ENCODE measurements at regions not wholly inside any gene's neighbourhood (a gene's known extent, or its start where the extent isn't known, plus 50 kb on each side); places are given as distances from the start of the nearest gene placed in this dataset.
"Not testable (repeated sequence)": the region's sequence is repeated elsewhere in the genome, so short reads cannot be mapped to it uniquely, and the experiment has no call there.

DNA sequence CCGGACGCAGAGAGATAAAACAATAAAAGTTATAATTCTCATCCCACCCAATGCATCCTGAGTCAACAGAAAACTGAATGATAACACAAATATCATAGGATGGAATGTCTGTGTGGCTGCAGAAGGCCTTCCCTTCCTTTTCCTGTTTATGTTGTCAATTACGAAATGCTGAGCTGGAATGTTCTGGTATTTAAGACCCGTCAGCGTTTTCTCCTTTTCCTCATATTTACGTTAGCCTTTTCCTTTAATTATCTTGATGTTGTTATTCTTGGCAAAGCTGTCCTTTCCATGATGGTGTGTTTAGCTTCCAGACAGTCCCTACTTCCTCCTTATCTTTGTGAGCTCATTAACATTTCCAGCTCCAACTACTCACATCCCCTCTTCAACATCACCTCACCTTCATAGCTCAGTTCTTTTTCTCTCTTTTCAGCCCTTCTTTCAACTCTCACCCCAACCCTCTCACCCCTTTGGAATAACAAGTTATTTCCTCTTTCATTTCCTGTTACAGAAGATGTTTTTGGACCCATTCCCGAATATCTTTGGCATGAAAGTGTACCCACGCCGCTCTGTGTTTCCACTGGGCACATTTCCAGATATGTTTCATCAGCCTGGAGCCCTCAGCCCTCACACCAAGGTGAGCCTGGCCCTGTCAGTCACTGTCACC, 221.6 kb downstream of the NR2F1-AS1 start:
- DNase-seq (ENCODE audit: low read depth), result no peak

DNA sequence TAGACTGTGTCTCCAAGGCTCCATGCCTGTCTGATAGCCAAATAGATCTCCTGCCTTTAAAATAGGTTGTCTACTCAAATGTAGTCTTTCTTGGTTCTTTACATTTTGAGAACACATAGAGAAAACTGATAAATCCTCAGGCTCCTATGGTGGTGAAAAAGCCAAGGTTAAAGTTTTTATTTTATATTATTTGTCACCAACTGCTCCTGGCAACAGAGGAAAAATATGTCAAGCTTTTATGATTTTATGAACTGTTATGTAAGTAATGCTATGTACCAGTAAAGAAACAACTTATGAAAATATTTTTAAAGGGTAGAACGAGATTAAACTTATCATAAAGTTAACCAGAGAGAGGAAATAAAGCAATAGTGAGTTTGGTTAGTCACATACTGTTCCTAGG, 222.8 kb downstream of the NR2F1-AS1 start:
- DNase-seq (ENCODE audit: low read depth), result no peak

DNA sequence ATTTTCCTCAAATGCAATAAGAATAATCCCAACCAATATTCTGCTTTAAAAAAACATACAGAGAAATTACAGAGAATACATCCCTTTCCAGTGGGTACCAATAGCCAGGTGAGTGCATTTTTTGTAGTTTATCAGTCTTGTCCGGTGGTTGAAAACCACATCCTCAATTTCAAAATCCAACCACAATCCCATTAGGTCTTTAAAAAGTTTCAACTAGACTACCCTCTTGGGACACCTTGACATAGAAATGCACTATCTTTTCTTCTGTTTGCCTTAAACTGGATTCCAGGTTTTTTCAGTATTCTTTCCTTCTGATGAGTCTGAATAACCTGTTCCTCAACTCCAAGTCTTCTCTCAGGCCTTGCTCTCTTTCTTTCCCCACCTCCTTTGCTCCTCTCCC, 223.3 kb downstream of the NR2F1-AS1 start:
- DNase-seq (ENCODE audit: low read depth), result no peak

DNA sequence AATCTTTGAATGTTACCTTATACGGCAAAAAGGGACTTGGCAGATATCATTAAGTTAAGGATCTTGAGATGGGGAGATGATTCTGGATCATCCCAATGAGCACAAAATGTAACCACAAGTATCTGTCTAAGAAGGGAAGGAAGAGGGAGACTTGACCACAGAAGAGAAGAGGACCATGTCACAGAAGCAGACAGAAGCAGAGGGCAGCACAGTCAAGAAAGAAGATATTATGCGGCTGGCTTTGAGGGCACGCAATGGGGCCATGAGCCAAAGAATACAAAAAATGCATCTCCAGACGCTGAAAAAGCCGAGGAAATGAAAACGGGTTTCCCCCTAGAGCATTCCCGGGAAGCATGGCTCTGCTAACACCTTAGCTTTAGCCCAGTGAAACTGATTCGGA, 225.3 kb downstream of the NR2F1-AS1 start:
- DNase-seq (ENCODE audit: low read depth), result no peak

DNA sequence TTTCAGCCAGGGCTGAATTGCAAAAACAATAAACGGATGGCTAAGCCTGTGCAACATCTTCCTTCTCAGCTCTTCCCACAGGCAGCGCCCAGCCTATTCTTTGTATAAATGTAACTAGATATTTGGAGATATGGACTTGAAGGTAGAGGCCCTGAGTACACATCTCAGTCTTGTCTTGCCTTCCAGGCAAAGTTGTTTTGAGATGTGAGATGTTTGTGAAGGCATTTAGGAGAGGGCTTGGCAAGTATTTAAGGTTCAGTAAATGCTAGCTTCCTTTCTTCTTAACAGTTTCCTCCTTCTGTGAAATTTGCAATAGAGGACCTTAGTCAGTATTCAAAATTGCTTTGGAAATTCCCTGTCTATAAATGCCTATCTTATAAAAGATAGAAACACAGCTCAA, 228.8 kb downstream of the NR2F1-AS1 start:
- no peak for DNase-seq (ENCODE audit: low read depth)

DNA sequence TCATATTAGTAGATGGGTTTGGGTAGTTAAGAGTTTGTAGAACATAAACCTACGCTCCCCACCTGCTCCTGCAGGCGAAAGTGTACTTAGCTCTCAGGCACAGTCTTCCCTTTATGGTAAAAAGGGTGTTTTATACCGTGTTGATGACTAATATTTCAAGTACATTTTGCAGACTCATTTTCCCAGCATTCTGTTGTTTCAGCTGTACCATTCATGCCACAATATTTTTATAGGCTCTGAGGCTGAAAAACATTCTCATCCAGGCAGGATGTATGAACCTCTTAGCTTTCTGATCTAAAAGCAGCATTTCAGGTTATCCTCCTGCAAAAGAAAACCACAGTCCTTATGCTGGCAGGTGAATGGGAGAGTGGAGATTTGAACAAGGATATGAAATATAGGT, 231.4 kb downstream of the NR2F1-AS1 start:
- no peak for DNase-seq (ENCODE audit: low read depth)

DNA sequence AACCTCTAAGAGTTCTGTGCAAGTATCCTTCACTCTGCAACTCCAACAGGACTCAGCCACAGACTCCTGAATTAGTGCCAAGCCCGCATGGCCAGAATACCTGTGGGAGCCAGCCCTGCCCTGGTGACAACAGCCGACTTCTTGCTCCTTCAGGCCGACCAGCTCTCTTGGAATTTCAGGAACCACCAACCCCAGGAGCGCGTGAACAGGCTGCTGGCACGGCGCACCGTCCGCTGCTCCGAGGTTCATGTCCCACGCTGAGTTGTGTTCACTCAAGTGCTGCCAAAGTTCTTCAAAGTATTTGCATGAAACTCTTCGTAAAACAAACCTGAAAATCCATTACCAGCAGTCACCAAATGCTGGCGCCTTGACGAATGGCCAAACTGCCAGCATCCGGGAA, 232.8 kb downstream of the NR2F1-AS1 start:
- no peak for DNase-seq (ENCODE audit: low read depth)

DNA sequence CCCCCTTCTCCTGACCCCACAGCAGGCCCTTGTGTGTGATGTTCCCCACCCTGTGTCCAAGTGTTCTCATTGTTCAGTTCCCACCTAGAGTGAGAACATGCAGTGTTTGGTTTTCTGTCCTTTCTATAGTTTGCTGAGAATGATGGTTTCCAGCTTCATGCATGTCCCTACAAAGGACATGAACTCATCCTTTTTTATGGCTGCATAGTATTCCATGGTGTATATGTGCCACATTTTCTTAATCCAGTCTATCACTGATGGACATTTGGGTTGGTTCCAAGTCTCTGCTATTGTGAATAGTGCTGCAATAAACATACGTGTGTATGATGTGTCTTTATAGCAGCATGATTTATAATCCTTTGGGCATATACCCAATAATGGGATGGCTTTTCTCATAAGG, 234.2 kb downstream of the NR2F1-AS1 start:
- not testable (repeated sequence) for DNase-seq (ENCODE audit: low read depth)

DNA sequence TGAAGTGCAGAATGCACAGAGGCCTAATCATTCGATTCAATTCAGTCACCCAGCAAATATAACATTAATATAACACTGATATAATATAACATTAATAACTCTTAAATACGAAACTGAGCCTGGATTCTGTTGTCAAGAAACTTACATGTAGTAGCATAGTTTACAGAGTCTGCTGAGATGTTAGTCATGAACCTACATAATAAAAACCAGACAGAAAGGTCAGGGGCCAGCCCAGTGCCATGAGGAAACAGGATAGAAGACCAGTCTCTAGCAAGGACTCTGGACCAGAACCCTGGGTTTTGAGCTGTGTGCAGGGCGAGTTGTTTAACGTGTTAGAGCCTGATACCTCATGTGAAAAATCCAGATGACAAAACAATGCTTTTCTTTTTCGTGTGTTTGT, 234.7 kb downstream of the NR2F1-AS1 start:
- DNase-seq (ENCODE audit: low read depth), result no peak

DNA sequence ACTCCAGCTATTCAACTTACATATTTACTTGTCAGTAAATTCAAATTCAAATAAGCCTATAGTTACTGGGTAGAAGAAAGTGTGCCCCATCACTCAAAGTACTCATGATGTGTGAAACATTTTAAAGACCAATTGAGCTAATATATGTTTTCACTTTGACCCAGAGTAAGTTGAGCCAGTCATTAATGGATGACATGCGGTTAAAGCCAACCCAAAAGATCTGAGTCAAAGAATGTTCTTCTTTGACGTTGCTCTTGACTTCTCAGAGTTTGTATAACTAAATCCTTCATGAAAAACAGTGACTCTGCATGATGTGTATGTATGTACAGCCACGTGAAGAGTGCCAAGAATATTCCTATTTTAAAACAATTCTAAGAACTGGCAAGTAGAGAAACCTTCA, 237.4 kb downstream of the NR2F1-AS1 start:
- no peak for DNase-seq (ENCODE audit: low read depth)

DNA sequence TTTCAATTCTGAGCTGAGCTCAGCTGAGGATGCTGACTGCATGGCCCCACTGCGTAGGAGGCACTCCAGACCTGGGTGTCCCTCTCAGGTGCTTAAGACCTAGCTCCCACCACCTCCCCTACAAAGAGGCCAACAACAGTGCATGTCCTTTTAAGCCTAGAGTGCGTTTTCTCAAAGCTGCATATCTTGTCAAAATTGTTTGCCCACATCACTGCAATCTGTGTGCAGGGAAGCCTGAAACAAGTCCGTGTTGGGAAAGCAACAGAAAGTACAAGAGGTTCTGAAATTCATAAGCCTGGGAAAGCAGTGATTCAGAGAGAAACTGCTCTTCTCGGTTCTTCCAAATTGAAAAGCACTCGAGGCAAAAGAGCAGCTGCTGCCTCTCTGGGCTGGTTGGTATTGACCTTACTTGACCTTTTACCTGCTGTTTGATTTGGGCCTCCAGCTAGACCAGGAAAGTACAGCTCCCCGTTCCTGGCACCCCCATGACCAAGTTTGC, 238.4 kb downstream of the NR2F1-AS1 start:
- no peak for DNase-seq (ENCODE audit: low read depth)

DNA sequence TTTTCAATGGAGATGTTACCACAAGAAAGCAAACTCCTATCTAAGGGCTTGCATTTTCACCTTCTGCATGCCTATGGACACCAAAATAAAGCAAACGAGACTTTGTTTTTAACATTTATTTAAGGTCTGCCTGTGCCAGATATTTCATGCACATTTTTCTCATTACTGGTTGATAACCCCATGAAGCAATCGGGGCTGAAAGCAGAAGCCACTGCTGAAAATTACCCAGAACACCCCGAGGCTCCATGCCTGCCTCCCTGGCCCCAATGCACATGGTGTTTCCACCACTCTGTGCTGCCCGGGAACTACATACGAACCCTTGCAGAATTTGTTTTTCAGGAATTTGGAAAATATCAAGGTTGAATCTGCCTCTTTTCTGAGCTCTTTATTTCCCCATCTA, 240.1 kb downstream of the NR2F1-AS1 start:
- DNase-seq (ENCODE audit: low read depth), result no peak

DNA sequence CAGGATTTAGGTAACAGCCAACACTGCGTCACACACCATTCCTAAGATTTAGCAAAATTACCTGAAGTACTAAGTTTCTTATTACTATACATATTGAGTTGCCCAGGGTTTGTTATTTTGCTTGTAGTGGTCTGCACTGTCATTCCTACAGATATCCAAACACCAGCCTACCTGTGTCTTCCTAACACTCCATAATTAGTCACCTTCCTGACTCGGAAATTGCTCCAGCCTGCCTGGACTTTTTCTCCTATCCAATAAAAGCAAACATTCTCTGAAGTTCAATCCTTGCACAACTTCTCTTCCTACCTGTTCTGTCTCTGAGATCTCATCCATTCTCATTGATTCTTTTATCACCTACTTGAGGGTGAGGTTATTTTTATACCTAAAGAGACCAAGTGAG, 243.9 kb downstream of the NR2F1-AS1 start:
- no peak for DNase-seq (ENCODE audit: low read depth)

DNA sequence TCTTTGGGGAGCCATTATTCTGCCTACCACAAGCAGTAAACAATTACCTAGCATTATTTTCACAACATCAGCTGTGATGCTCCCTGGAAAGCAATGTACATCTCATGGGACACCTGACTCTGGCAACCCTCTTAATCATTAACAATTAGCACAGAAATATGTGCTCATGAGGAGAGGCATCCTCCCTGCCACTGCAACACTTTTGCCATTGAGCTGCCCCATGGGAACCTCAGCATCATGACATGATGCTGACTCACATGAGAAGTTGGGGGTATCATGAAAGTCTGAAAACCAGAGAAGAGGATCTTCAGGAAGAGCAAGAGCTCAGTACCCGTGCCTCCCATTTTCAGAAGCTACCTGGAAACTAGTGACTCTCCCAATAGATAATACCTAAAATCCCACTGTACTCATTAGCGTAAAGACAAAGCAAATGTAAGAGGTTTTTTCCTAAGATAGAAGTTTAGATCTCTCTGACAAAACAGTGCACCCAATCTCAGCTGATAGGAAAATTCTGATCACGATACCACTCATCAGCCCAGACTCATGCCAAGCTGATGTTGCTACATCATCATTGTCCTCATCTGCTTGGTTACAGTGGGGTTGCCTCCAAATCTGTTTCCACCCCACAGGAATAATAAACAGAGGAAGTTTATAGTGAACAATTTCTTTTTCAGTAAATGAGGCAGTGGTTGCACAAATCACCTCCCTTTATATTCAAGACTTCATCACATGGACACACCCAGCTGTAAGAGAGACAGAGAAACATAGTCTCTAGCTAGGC, 244.5 kb downstream of the NR2F1-AS1 start:
- no peak for DNase-seq (ENCODE audit: low read depth)

DNA sequence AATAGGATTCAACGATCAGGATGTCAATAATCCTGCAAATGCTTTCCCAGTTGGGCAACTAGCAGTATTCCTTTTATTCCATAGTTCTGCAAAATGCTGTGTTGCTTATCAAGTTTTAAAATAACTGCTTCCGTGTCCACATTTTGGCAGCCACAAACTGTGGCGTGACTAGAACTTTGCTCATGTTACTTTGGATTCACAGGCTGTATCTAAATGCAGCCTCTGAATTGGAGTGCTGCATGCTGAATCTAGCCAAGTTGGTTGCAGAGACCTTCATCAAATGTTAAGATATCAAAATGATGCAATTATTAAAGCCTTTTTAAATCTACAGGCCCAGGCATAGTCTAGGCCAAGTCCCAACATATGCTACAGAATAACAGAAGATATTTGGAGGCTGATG, 249.2 kb downstream of the NR2F1-AS1 start:
- no peak for DNase-seq (ENCODE audit: low read depth)

DNA sequence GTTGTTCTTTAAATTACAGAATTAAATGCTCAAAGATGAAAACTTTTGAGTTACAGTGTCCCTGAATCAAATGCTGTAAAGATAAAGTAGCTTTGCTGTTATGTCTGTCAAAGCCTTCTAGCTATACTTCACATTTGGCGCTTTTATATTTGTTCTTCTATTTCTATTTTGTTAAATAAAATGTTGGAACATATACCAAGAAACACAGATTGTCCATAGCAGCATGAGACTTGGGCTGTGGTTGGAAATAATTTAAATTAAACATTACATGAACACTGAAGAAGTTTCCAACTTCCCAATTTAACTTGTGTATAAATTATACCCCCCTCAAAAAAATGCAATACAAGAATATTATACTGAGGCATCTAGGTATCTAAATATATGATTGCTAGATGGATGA, 249.8 kb downstream of the NR2F1-AS1 start:
- no peak for DNase-seq (ENCODE audit: low read depth)

DNA sequence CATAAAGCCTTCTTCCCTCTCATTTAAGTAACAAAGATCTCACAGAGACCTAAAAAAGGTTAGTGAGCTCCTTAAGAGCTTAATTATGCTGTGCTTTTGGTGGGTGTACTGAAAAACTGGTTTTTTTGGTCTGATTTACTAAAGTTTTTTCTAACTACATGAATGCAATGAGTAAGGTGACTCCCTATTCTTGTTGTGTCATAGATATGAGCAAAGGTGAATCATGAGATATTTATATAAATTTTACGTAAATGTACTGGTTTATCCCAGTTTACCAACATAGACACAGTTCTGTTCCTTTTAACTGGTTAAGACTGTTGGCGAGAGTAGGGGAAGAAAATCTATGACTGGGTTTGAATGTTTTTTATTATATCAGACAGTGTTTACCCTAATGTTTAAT, 250.5 kb downstream of the NR2F1-AS1 start:
- no peak for DNase-seq (ENCODE audit: low read depth)

DNA sequence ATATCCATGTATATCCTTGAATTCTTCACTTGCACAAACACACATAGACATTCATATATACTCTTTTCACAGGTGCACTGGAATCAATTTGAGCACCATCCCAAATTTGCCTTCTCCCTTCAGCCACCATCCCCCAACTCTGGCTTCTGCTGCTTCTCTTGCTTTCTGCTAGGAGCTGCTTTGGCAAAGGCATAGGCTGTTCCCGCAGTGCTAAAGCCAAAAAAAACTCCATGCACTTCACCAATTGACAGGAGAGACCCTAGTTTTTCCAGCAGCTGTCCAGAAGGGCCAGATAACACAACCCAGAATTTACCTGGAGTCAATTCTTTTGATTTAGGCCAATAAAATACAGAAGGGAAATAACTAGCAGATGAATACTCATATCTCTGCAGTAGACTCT, 251.3 kb downstream of the NR2F1-AS1 start:
- no peak for DNase-seq (ENCODE audit: low read depth)

DNA sequence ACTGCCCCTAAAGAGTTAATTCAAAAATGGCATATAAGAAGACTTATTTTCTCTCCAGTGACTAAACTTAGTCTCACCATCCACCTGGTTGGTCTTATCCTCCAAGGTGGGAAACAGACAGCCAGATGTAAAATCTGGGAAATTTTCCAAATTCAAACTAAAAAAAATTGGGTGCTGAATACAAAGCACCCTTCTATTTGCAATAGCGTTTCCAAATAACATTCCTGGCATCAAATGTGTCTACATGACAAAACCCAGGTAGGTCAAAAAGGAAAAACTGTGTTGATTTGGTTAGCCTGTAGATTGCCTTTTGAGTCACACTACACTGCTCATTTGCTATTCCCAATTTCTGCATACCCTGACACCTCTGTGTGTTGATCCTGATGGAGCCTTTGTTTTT, 252.2 kb downstream of the NR2F1-AS1 start:
- no peak for DNase-seq (ENCODE audit: low read depth)

DNA sequence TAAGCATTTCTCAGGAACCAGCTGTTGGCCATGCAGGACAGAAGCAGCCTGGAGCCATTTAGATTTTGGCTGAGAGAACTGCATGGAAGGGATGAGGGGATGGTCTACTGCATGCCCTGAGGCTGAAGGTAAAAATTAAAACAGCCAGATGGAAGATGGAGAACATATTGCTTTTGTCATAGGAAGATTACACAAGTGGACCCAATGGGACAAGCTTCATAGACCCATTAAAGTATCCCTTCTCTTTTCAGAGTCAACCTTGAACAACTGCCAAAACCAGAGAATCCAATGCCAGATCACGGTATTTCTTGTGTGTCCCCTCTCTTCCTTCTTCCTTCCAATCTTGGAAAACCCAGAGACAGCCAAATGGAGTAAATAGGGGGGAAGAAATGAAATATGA, 253.4 kb downstream of the NR2F1-AS1 start:
- DNase-seq (ENCODE audit: low read depth), result no peak

DNA sequence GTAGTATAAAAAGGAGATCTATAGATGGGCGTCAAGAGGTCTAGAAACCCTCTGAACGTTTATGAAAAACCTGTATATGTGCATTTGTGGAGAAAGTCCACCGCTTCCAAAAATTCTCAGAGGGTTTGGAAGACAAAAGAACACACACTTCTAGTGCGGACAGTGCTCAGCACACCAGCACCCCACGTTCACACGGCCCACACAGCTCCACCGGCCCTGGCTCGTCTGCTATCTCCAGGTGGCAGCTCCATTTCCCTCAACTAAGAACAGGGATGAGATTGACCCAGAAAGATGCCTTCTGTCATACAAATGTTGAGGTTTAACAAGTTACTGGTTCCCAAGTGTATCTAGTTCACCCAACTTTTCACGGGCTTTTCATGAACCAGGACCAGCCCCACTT, 255.1 kb downstream of the NR2F1-AS1 start:
- no peak for DNase-seq (ENCODE audit: low read depth)

DNA sequence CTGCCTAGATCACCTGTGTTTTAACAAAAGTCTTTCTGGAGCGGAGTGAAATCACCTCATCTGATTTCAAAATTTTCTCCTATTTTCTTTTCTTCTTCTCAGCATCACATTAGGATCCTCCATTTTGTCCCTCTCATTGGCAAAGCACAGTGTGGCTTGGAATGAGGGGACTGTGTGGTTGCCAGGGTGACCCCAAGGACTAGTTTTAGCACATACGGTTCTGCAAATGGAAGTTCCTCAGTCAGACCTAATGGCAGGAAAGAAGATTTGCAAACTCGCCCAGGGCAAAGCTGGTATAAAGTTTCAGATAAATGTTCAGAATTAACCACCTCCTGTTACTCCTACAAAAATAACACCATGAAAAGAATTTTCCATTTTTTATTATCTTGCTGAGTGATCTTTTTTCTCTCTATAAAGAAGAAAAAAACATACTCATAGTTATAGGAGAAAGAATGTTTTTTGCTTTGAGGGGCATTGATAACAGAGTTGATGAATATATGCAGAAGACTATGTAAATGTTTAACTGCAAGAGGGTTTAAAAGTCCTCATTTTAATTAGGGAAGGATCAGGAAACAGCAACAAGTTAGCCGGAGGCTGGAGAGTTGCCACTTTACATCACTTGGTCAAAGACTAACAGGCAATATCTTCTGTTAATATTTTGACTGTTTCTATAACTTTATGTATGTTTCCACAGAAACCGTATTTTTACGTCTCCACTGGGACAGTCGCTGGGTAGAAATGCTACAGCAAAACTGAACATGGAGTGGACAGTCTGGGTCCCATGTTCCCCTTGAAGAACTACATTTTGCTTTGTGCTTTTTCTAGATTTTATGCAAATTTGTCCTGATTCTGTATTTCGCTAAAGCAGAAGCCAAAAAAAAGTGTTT, 257.8 kb downstream of the NR2F1-AS1 start:
- no peak for DNase-seq (ENCODE audit: low read depth)
